ENCODE measurements at regions not wholly inside any gene's neighbourhood (a gene's known extent, or its start where the extent isn't known, plus 50 kb on each side); places are given as distances from the start of the nearest gene placed in this dataset.

- H3K36me3 ChIP-seq (replicated peaks in 1 of 2; ENCODE audit: control insufficient read depth in 1 of 2, insufficient read depth in 2 of 2, low read length in 2 of 2): no peaks in the 10 kb centered on the region
- H3K79me2 ChIP-seq (ENCODE audit: insufficient read depth, low read length): no peaks in the 10 kb centered on the region
- no peak overlapping the region for H3K27ac ChIP-seq (ENCODE audit: extremely low read length, insufficient read depth, low read length)
- H2AFZ ChIP-seq (ENCODE audit: low read length): no peak overlapping the region
- no TSS peak for BruUV-seq (replicated peaks)
- H4K20me1 ChIP-seq (ENCODE audit: insufficient read depth, low read length): no peaks in the 10 kb centered on the region
- no peaks in the 10 kb centered on the region for H3K9me3 ChIP-seq (ENCODE audit: low read length)
- in situ Hi-C loops (cut with HindIII; ENCODE audit: extremely low pct_ligation_motif_present, low pct_unique_long_range_greater_than_20kb) (no loop called here), intact Hi-C loops (cut with micrococcal nuclease; ENCODE audit: unreplicated experiment) (no loop called here)
- H3K4me3 ChIP-seq (replicated peaks in 1 of 3; ENCODE audit: insufficient read depth in 1 of 3, low read depth in 2 of 3, low read length in 3 of 3): no peak overlapping the region
- H3K9ac ChIP-seq (ENCODE audit: insufficient read depth, low read depth, low read length): no peak overlapping the region
- no peak for TF ChIP-seq ZMAT3 (CRISPR knock-in tag; conservative IDR thresholded peaks at IDR 0.05)
- TF ChIP-seq CENPT (CRISPR knock-in tag; IDR thresholded peaks at IDR 0.05; ENCODE audit: low read depth): no peak
- no peak for TF ChIP-seq HHEX (CRISPR knock-in tag; IDR thresholded peaks at IDR 0.05)
- no peak for TF ChIP-seq ZC3H13 (CRISPR knock-in tag; IDR thresholded peaks at IDR 0.05)
- no peak for TF ChIP-seq NFYC (CRISPR knock-in tag; IDR thresholded peaks at IDR 0.05)
- TF ChIP-seq THYN1 (CRISPR knock-in tag; IDR thresholded peaks at IDR 0.05; ENCODE audit: borderline replicate concordance, low read depth): no peak
- no peak for TF ChIP-seq NFKBIZ (CRISPR knock-in tag; IDR thresholded peaks at IDR 0.05)
- TF ChIP-seq KDM5A (IDR thresholded peaks at IDR 0.05; ENCODE audit: borderline replicate concordance, low read length): no peak
- no peak for TF ChIP-seq KAT8 (CRISPR knock-in tag; IDR thresholded peaks at IDR 0.05)
- ATAC-seq (no peak), FAIRE-seq (no peak), DNase-seq (ENCODE audit: low spot score) (no peak)
- ChIA-PET POLR2A (no interaction called here), CTCF (ENCODE audit: low intra/inter-chr PET ratio, low total read pairs) (no interaction called here)
- peaks cover 0 to 5% of the 10 kb centered on the region in 2 experiments; a peak in 2 of 5 replicates for H3K27me3 ChIP-seq (ENCODE audit: control insufficient read depth in 1 of 2, insufficient read depth in 2 of 2, low read length in 2 of 2)
- H3K4me1 ChIP-seq (ENCODE audit: insufficient read depth, low read length): no peaks in the 10 kb centered on the region
- H3K4me2 ChIP-seq (ENCODE audit: low read depth, low read length): no peak overlapping the region
- WGBS (ENCODE audit: low lambda C conversion rate): 0% methylated on average over 1 of the region's 1 CpG
These were observed 284.1 kb upstream of the ZNF507 start for GRCh38 chr19:32061315-32061714.

DNA sequence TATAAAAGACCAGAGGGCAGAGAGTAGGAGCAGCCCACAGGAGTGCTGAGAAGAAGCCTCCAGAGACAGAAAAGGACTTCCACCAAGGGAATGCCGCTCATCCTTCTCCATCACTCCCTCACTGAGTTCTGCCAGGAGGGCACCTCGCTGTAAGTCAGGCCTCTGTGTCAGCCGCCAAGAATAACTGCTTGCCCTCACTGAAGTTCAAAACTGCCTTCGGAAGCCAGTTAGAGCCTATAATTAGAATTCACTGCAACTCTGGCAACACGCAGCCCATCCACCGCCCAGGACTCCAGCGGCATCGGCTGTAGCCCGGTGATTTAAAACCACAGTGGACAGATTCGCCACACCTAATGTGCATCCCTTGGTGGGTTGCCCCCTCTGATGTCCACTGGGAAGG is 281.8 kb upstream of the ZNF507 start:
- in situ Hi-C loops (cut with HindIII; ENCODE audit: extremely low pct_ligation_motif_present, low pct_unique_long_range_greater_than_20kb) (no loop called here), intact Hi-C loops (cut with micrococcal nuclease; ENCODE audit: unreplicated experiment) (no loop called here)
- no peak overlapping the region for H3K4me3 ChIP-seq (replicated peaks in 1 of 3; ENCODE audit: insufficient read depth in 1 of 3, low read depth in 2 of 3, low read length in 3 of 3)
- no TSS peak for BruUV-seq (replicated peaks)
- H3K27ac ChIP-seq (ENCODE audit: extremely low read length, insufficient read depth, low read length): no peak overlapping the region
- no peaks in the 10 kb centered on the region for H3K36me3 ChIP-seq (replicated peaks in 1 of 2; ENCODE audit: control insufficient read depth in 1 of 2, insufficient read depth in 2 of 2, low read length in 2 of 2)
- no peaks in the 10 kb centered on the region for H3K4me1 ChIP-seq (ENCODE audit: insufficient read depth, low read length)
- POLR2A ChIA-PET: no interaction called here
- peaks cover 0 to 5% of the 10 kb centered on the region in 2 experiments; a peak in 2 of 5 replicates for H3K27me3 ChIP-seq (ENCODE audit: control insufficient read depth in 1 of 2, insufficient read depth in 2 of 2, low read length in 2 of 2)
- ATAC-seq (no peak), FAIRE-seq (no peak), DNase-seq (ENCODE audit: low spot score) (no peak)
- H4K20me1 ChIP-seq (ENCODE audit: insufficient read depth, low read length): no peaks in the 10 kb centered on the region
- no peak overlapping the region for H3K4me2 ChIP-seq (ENCODE audit: low read depth, low read length)
- H3K79me2 ChIP-seq (ENCODE audit: insufficient read depth, low read length): no peaks in the 10 kb centered on the region
- H3K9me3 ChIP-seq (ENCODE audit: low read length): no peaks in the 10 kb centered on the region
- H3K9ac ChIP-seq (ENCODE audit: insufficient read depth, low read depth, low read length): no peak overlapping the region
- CTCF ChIA-PET (ENCODE audit: low intra/inter-chr PET ratio, low total read pairs): no interaction called here
- 44% methylated on average over 6 of the region's 10 CpGs for WGBS (ENCODE audit: low lambda C conversion rate)
- no peak overlapping the region for H2AFZ ChIP-seq (ENCODE audit: low read length)
- TF ChIP-seq ZFX (CRISPR knock-in tag; IDR thresholded peaks at IDR 0.05; ENCODE audit: low read depth): no peak
- TF ChIP-seq, protein P1, sequence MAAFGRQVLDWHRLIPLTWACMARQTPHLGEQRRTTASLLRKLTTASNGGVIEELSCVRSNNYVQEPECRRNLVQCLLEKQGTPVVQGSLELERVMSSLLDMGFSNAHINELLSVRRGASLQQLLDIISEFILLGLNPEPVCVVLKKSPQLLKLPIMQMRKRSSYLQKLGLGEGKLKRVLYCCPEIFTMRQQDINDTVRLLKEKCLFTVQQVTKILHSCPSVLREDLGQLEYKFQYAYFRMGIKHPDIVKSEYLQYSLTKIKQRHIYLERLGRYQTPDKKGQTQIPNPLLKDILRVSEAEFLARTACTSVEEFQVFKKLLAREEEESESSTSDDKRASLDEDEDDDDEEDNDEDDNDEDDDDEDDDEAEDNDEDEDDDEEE (CRISPR knock-in tag; IDR thresholded peaks at IDR 0.05): no peak
- no peak for TF ChIP-seq ZNF230 (CRISPR knock-in tag; IDR thresholded peaks at IDR 0.05)
- no peak for TF ChIP-seq ZNF142 (CRISPR knock-in tag; IDR thresholded peaks at IDR 0.05)

All from HepG2 (cell line).